SK-N-SH (cell line): ENCODE measurements at regions not wholly inside any gene's neighbourhood (a gene's known extent, or its start where the extent isn't known, plus 50 kb on each side); places are given as distances from the start of the nearest gene placed in this dataset.

Source experiments
- CTCF ChIA-PET: fragments of 300-600, 350-600 bp; formaldehyde crosslinking; extraction: SDS; loops from one replicate; lab custom pipeline; 2021; lab: Yijun Ruan, JAX
- POLR2A ChIA-PET: fragments of 350-600 bp; sonication (Branson Sonifier 250); formaldehyde crosslinking; extraction: SDS; loops from one replicate; lab custom pipeline; 2020; ENCODE audit warnings: antibody characterized with exemption, inconsistent platforms; lab: Yijun Ruan, JAX
- DNase-seq: peaks from one replicate; pipeline ENCODE4 v3.0.0; 2012
- H2AFZ ChIP-seq: fragments of 200-600 bp; sonication (generic); 2 replicates; pipeline ENCODE4 v1.8.1; 2016; ENCODE audit warnings: antibody characterized with exemption, mild to moderate bottlenecking, low read depth
- H3F3A ChIP-seq: fragments of 200-600 bp; sonication (generic); replicated peaks from 2 replicates; pipeline ENCODE3; 2016; ENCODE audit warnings: antibody characterized with exemption, mild to moderate bottlenecking; ENCODE audit not compliant: insufficient read depth
- H3K27ac ChIP-seq, 2 experiments: fragments of 200-500 bp in 1 of 2; fragments of 200-600 bp in 1 of 2; sonication (Bioruptor generic) in 1 of 2; sonication (generic), shearing (Covaris generic) in 1 of 2; 2 replicates each; pipeline versions ENCODE4 v1.5.1 to v1.6.1; 2014 to 2016; ENCODE audit warnings: low read depth in 2 of 2, inconsistent platforms in 1 of 2, low read length in 1 of 2, mild to moderate bottlenecking in 1 of 2, mixed read lengths in 1 of 2
- H3K27me3 ChIP-seq: fragments of 200-600 bp; sonication (generic), shearing (Covaris generic); 2 replicates; pipeline ENCODE4 v1.6.1; 2016; ENCODE audit warnings: mixed run types; ENCODE audit not compliant: insufficient read depth
- H3K36me3 ChIP-seq, 2 experiments: fragments of 200-500 bp in 1 of 2; fragments of 200-600 bp in 1 of 2; sonication (Bioruptor generic) in 1 of 2; sonication (generic) in 1 of 2; replicated peaks in 1 of 2; 2 replicates each; pipeline versions ENCODE3 to v1.5.1; 2014 to 2016; ENCODE audit warnings: low read length in 1 of 2, mild to moderate bottlenecking in 1 of 2; ENCODE audit not compliant: insufficient read depth in 2 of 2, control insufficient read depth in 1 of 2
- H3K4me1 ChIP-seq, 2 experiments: fragments of 200-500 bp in 1 of 2; fragments of 200-600 bp in 1 of 2; sonication (Bioruptor generic) in 1 of 2; sonication (generic), shearing (Covaris generic) in 1 of 2; 2 replicates each; pipeline versions ENCODE4 v1.5.1 to v1.6.1; 2014 to 2016; ENCODE audit warnings: low read depth in 1 of 2, low read length in 1 of 2, mixed run types in 1 of 2; ENCODE audit not compliant: insufficient read depth in 2 of 2, control insufficient read depth in 1 of 2
- H3K4me2 ChIP-seq: fragments of 200-600 bp; sonication (generic), shearing (Covaris generic); 2 replicates; pipeline ENCODE4 v1.6.1; 2017; ENCODE audit warnings: mixed run types
- H3K4me3 ChIP-seq, 2 experiments: fragments of 200-500 bp in 1 of 2; fragments of 200-600 bp in 1 of 2; sonication (Bioruptor generic) in 1 of 2; sonication (generic), shearing (Covaris generic) in 1 of 2; 2 replicates each; pipeline versions ENCODE4 v1.5.1 to v1.8.1; 2014 to 2016; ENCODE audit warnings: low read depth in 2 of 2, inconsistent platforms in 1 of 2, low read length in 1 of 2, mild to moderate bottlenecking in 1 of 2, mixed read lengths in 1 of 2, moderate library complexity in 1 of 2
- H3K79me2 ChIP-seq: fragments of 200-600 bp; sonication (generic); 2 replicates; pipeline ENCODE4 v1.8.1; 2017; ENCODE audit warnings: mild to moderate bottlenecking; ENCODE audit not compliant: insufficient read depth
- H3K9ac ChIP-seq: fragments of 200-600 bp; sonication (generic); 2 replicates; pipeline ENCODE4 v1.6.1; 2017; ENCODE audit warnings: mixed run types
- H3K9me2 ChIP-seq: fragments of 200-600 bp; sonication (generic); 2 replicates; pipeline ENCODE4 v1.6.1; 2017; ENCODE audit warnings: mixed run types
- H3K9me3 ChIP-seq: fragments of 200-600 bp; sonication (generic); 2 replicates; pipeline ENCODE4 v1.6.1; 2017; ENCODE audit warnings: mixed run types, mild to moderate bottlenecking, moderate library complexity
- H4K20me1 ChIP-seq: fragments of 200-600 bp; sonication (generic); 2 replicates; pipeline ENCODE4 v1.6.1; 2017; ENCODE audit warnings: mild to moderate bottlenecking, mixed run types; ENCODE audit not compliant: insufficient read depth
- CHD2 ChIP-seq: fragments of 150-350 bp; IDR thresholded peaks from 2 replicates; pipeline ENCODE4 v1.6.1; 2018; ENCODE audit warnings: low read length; ENCODE audit not compliant: partially characterized antibody
- ELF1 ChIP-seq: IDR thresholded peaks from 2 replicates; pipeline ENCODE4 v1.4.0; 2012
- EP300 ChIP-seq, 2 experiments: IDR thresholded peaks; 2 replicates each; pipeline versions ENCODE4 v1.4.0 to v1.6.1; 2012; ENCODE audit warnings: borderline replicate concordance in 1 of 2, low read depth in 1 of 2, low read length in 1 of 2
- EZH2phosphoT487 ChIP-seq: fragments of 200-600 bp; sonication (generic); IDR thresholded peaks from 2 replicates; pipeline ENCODE4 v1.6.1; 2017; ENCODE audit warnings: low read depth, mixed run types, mild to moderate bottlenecking, antibody characterized with exemption, moderate library complexity, borderline replicate concordance
- FOSL2 ChIP-seq: IDR thresholded peaks from 2 replicates; pipeline ENCODE4 v1.4.0; 2012; ENCODE audit warnings: low read depth, mild to moderate bottlenecking, moderate library complexity, borderline replicate concordance
- GABPA ChIP-seq: IDR thresholded peaks from 2 replicates; pipeline ENCODE4 v1.4.0; 2012; ENCODE audit warnings: low read depth, mild to moderate bottlenecking
- JUND ChIP-seq: IDR thresholded peaks from 2 replicates; pipeline ENCODE4 v1.4.0; 2012
- MEF2A ChIP-seq: IDR thresholded peaks from 2 replicates; pipeline ENCODE4 v1.4.0; 2012; ENCODE audit warnings: low read depth, borderline replicate concordance
- NFIC ChIP-seq: IDR thresholded peaks from 2 replicates; pipeline ENCODE4 v1.4.0; 2012; ENCODE audit warnings: borderline replicate concordance
- POLR2AphosphoS5 ChIP-seq: IDR thresholded peaks from 2 replicates; pipeline ENCODE4 v1.6.1; 2012; ENCODE audit warnings: low read depth, low read length
- TAF1 ChIP-seq: IDR thresholded peaks from 2 replicates; pipeline ENCODE4 v1.6.1; 2012; ENCODE audit warnings: low read depth, mild to moderate bottlenecking, low read length, moderate library complexity, borderline replicate concordance
- TCF12 ChIP-seq: IDR thresholded peaks from 2 replicates; pipeline ENCODE4 v1.4.0; 2012
- TEAD4 ChIP-seq: IDR thresholded peaks from 2 replicates; pipeline ENCODE4 v1.4.0; 2012; ENCODE audit warnings: mild to moderate bottlenecking, borderline replicate concordance; ENCODE audit not compliant: insufficient read depth
- YY1 ChIP-seq: IDR thresholded peaks from 2 replicates; pipeline ENCODE4 v1.4.0; 2012; ENCODE audit warnings: low read depth, mild to moderate bottlenecking
- WGBS: methylation state at CpG from one replicate; pipeline ENCODE4 v1.1.6; 2017; ENCODE audit warnings: low lambda C conversion rate; 5-methylcytosine and 5-hydroxymethylcytosine counted together
- TF ChIP-seq, protein P1 (sequence below): IDR thresholded peaks from 2 replicates; pipeline ENCODE4 v1.4.0; 2012; ENCODE audit warnings: low read depth, borderline replicate concordance
- TF ChIP-seq, protein P2 (sequence below): IDR thresholded peaks from 2 replicates; pipeline ENCODE4; 2012
- TF ChIP-seq, protein P3 (sequence below): IDR thresholded peaks from 2 replicates; pipeline ENCODE4 v1.4.0; 2012; ENCODE audit warnings: low read depth
- TF ChIP-seq, protein P4 (sequence below): fragments of 150-350 bp; IDR thresholded peaks from 2 replicates; pipeline ENCODE4 v1.6.1; 2016; ENCODE audit warnings: mild to moderate bottlenecking, low read depth, low read length

DNA sequence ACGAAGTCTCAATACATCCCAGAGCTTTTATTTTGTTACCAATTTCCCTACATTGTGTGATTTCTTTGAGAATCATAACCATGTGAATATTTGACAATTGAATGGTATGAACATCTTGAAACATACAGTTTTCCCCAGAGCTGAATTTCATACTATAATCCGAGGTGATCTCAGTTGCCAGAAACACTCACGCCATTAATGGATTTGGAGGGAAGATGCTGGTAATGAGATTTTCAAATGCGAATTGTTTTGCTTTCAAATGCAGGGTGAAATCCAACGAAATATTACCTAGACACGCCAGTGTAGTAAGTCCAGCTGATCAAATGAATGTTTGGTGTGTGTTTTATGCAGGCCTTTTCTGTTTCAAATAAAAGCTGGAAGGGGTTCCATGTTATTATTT lies 277.8 kb upstream of the CDH5 start:
- TF ChIP-seq TCF12 (no peak), TAF1 (no peak), ELF1 (no peak), EP300 (IDR thresholded peaks at IDR 0.05; ENCODE audit: borderline replicate concordance in 1 of 2, low read depth in 1 of 2, low read length in 1 of 2) (no peak), FOSL2 (no peak)
- TF ChIP-seq, all 33 proteins: peak for 0
- H3F3A ChIP-seq: no peaks in the 10 kb centered on the region
- H3K4me1 ChIP-seq: peaks cover 0 to 4% of the 10 kb centered on the region in 2 experiments; a peak in 2 of 4 replicates
- no peaks in the 10 kb centered on the region for H3K27me3 ChIP-seq
- no peaks in the 10 kb centered on the region for H3K36me3 ChIP-seq
- no peak overlapping the region for H3K4me2 ChIP-seq
- H3K9me3 ChIP-seq: no peaks in the 10 kb centered on the region
- no peaks in the 10 kb centered on the region for H3K9me2 ChIP-seq
- no peak overlapping the region for H3K4me3 ChIP-seq
- DNase-seq: no peak
- ChIA-PET POLR2A (no interaction called here), CTCF (interaction anchor here (1.2 to 1.6 kb wide), 2 partner anchors 15 to 182 kb away, joined by 3 to 4 read pairs; no protein-coding TSS in a partner anchor)
- 43% methylated on average over 6 of the region's 6 CpGs for WGBS
- no peak overlapping the region for H2AFZ ChIP-seq
- no peak overlapping the region for H3K27ac ChIP-seq
- H4K20me1 ChIP-seq: no peaks in the 10 kb centered on the region
- H3K9ac ChIP-seq: no peak overlapping the region
- H3K79me2 ChIP-seq: no peaks in the 10 kb centered on the region

DNA sequence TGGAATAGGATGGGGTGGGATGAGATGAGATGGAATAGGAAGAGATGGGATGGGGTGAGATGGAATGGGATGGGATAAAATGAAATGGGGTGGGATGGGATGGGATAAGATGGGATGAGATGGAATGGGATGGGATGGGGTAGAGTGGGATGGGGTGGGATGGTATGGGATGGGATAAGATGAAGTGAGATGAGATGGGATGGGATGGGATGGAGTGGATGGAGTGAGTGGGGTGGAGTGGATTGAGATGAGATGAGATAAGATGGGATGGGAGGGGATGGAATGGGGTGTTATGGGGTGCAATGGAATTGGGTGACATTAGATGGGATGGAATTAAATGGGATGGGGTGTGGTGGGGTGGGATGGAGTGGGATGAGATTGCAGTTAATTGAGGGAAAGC lies 279.2 kb upstream of the CDH5 start:
- ChIA-PET CTCF (no interaction called here), POLR2A (no interaction called here)
- Histone ChIP-seq H3K36me3 (no peaks in the 10 kb centered on the region), H3K9me3 (no peaks in the 10 kb centered on the region), H3K27ac (no peak overlapping the region), H3K4me3 (no peak overlapping the region), H3K4me2 (no peak overlapping the region), H4K20me1 (no peaks in the 10 kb centered on the region), H3K9me2 (no peaks in the 10 kb centered on the region), H3K27me3 (no peaks in the 10 kb centered on the region), H3K79me2 (no peaks in the 10 kb centered on the region), H2AFZ (no peak overlapping the region), H3K4me1 (peaks cover 0 to 4% of the 10 kb centered on the region in 2 experiments; a peak in 2 of 4 replicates), H3K9ac (no peak overlapping the region), H3F3A (no peaks in the 10 kb centered on the region)
- DNase-seq: no peak
- TF ChIP-seq JUND (no peak), NFIC (no peak), GABPA (no peak), TAF1 (no peak), EZH2phosphoT487 (no peak)
- TF ChIP-seq, protein P1, sequence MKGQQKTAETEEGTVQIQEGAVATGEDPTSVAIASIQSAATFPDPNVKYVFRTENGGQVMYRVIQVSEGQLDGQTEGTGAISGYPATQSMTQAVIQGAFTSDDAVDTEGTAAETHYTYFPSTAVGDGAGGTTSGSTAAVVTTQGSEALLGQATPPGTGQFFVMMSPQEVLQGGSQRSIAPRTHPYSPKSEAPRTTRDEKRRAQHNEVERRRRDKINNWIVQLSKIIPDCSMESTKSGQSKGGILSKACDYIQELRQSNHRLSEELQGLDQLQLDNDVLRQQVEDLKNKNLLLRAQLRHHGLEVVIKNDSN: no peak
- TF ChIP-seq, protein P2, sequence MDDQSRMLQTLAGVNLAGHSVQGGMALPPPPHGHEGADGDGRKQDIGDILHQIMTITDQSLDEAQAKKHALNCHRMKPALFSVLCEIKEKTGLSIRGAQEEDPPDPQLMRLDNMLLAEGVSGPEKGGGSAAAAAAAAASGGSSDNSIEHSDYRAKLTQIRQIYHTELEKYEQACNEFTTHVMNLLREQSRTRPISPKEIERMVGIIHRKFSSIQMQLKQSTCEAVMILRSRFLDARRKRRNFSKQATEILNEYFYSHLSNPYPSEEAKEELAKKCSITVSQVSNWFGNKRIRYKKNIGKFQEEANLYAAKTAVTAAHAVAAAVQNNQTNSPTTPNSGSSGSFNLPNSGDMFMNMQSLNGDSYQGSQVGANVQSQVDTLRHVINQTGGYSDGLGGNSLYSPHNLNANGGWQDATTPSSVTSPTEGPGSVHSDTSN: no peak

DNA sequence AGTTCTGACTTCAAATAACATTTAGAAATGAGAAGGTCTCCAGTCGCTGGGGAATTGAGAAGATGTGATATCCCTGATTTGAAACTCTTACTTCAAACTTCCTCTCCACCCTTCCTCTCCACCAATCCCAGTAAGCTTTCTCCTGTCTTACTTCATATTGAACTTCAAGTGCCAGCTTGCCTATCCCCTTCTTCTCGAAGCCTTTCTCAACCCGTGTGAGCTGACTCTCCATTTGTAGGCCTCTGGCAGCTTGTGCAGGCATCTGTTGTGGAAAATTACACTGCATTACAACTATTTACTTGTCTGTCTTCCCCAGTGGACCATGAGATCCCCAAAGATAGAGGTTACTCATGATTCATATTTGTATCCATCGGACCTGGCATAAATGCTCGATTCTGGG lies 280.8 kb upstream of the CDH5 start:
- peaks cover 0 to 4% of the 10 kb centered on the region in 2 experiments; a peak in 2 of 4 replicates for H3K4me1 ChIP-seq
- no peak overlapping the region for H3K27ac ChIP-seq
- 60% methylated on average over 5 of the region's 5 CpGs for WGBS
- H4K20me1 ChIP-seq: no peaks in the 10 kb centered on the region
- no peak for DNase-seq
- H3K36me3 ChIP-seq: no peaks in the 10 kb centered on the region
- no peaks in the 10 kb centered on the region for H3K9me2 ChIP-seq
- H3K79me2 ChIP-seq: no peaks in the 10 kb centered on the region
- ChIA-PET CTCF (no interaction called here), POLR2A (no interaction called here)
- H3K9ac ChIP-seq: no peak overlapping the region
- no peak overlapping the region for H2AFZ ChIP-seq
- H3K9me3 ChIP-seq: no peaks in the 10 kb centered on the region
- H3K4me2 ChIP-seq: no peak overlapping the region
- no peak overlapping the region for H3K4me3 ChIP-seq
- H3K27me3 ChIP-seq: no peaks in the 10 kb centered on the region
- H3F3A ChIP-seq: no peaks in the 10 kb centered on the region
- TF ChIP-seq EP300 (IDR thresholded peaks at IDR 0.05; ENCODE audit: borderline replicate concordance in 1 of 2, low read depth in 1 of 2, low read length in 1 of 2) (no peak), CHD2 (no peak), YY1 (no peak), TEAD4 (no peak), POLR2AphosphoS5 (no peak), ELF1 (no peak), MEF2A (no peak)
- TF ChIP-seq, protein P3, sequence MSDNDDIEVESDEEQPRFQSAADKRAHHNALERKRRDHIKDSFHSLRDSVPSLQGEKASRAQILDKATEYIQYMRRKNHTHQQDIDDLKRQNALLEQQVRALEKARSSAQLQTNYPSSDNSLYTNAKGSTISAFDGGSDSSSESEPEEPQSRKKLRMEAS: no peak
- TF ChIP-seq, protein P2: no peak
- TF ChIP-seq, protein P4, sequence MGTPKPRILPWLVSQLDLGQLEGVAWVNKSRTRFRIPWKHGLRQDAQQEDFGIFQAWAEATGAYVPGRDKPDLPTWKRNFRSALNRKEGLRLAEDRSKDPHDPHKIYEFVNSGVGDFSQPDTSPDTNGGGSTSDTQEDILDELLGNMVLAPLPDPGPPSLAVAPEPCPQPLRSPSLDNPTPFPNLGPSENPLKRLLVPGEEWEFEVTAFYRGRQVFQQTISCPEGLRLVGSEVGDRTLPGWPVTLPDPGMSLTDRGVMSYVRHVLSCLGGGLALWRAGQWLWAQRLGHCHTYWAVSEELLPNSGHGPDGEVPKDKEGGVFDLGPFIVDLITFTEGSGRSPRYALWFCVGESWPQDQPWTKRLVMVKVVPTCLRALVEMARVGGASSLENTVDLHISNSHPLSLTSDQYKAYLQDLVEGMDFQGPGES: no peak
